Esophagus (tissue), 2 donors: ENCODE measurements at regions not wholly inside any gene's neighbourhood (a gene's known extent, or its start where the extent isn't known, plus 50 kb on each side); places are given as distances from the start of the nearest gene placed in this dataset.
"Not testable (repeated sequence)": the region's sequence is repeated elsewhere in the genome, so short reads cannot be mapped to it uniquely, and the experiment has no call there.

Experiments used
- H3K27ac ChIP-seq, 2 donors: one replicate each; pipeline ENCODE4 v1.5.1; 2013; ENCODE audit warnings: low read depth in 2 of 2, mild to moderate bottlenecking in 2 of 2, inconsistent platforms in 1 of 2, low read length in 1 of 2, moderate library complexity in 1 of 2
- H3K27me3 ChIP-seq, 2 donors: one replicate each; pipeline ENCODE4 v1.6.1; 2013; ENCODE audit warnings: low read length in 2 of 2, control low read depth in 1 of 2, mild to moderate bottlenecking in 1 of 2; ENCODE audit not compliant: insufficient read depth in 2 of 2, control insufficient read depth in 1 of 2
- H3K36me3 ChIP-seq, 2 donors: one replicate each; pipeline ENCODE4 v1.6.1; 2013; ENCODE audit warnings: low read length in 1 of 2; ENCODE audit not compliant: control insufficient read depth in 2 of 2, insufficient read depth in 2 of 2
- H3K4me1 ChIP-seq, 2 donors: one replicate each; pipeline ENCODE4 v1.6.1; 2013; ENCODE audit warnings: low read length in 1 of 2; ENCODE audit not compliant: control insufficient read depth in 2 of 2, insufficient read depth in 2 of 2
- H3K4me3 ChIP-seq, 2 donors: one replicate each; pipeline ENCODE4 v1.5.1; 2013; ENCODE audit warnings: low read length in 2 of 2, mild to moderate bottlenecking in 2 of 2, low read depth in 1 of 2, moderate library complexity in 1 of 2
- H3K9me3 ChIP-seq, 2 donors: one replicate each; pipeline ENCODE4 v1.6.1; 2013; ENCODE audit warnings: mild to moderate bottlenecking in 2 of 2, low read depth in 1 of 2, low read length in 1 of 2, moderate library complexity in 1 of 2; ENCODE audit not compliant: control insufficient read depth in 2 of 2, insufficient read depth in 1 of 2
- WGBS, 2 donors: extraction: QIAGEN DNeasy Blood & Tissue Kit; methylation state at CpG; one replicate each; pipeline ENCODE4 v1.1.7; 2013; 5-methylcytosine and 5-hydroxymethylcytosine counted together
- donor health status: healthy with polysubstance abuse.
- donor health status: Bipolar disorder and iron deficiency.

DNA sequence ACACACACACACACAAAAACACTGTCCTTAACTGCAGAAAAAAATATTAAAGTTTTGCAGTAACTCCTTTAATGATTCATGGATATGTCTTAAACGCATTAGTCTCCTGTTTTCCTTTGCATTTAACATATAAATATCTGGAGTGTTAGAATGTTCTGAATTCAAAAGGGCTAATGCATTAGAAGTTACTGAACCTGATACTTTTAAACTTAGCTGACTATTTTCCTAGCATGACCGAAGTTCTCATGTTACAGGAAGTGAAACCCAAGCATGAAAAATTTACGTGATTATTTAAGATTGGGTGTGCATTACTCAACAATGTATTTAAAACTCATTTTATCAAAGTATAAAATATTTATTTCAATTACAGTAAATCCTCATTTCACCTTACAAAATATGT is 791.2 kb downstream of the FLRT2 start:
- Histone ChIP-seq H3K4me3 (no peak overlapping the region), H3K36me3 (no peaks in the 10 kb centered on the region), H3K27ac (no peak overlapping the region), H3K27me3 (no peaks in the 10 kb centered on the region), H3K4me1 (no peaks in the 10 kb centered on the region), H3K9me3 (no peaks in the 10 kb centered on the region)
- WGBS, 2 donors: 59 to 60% methylated on average over 3 of the region's 3 CpGs

DNA sequence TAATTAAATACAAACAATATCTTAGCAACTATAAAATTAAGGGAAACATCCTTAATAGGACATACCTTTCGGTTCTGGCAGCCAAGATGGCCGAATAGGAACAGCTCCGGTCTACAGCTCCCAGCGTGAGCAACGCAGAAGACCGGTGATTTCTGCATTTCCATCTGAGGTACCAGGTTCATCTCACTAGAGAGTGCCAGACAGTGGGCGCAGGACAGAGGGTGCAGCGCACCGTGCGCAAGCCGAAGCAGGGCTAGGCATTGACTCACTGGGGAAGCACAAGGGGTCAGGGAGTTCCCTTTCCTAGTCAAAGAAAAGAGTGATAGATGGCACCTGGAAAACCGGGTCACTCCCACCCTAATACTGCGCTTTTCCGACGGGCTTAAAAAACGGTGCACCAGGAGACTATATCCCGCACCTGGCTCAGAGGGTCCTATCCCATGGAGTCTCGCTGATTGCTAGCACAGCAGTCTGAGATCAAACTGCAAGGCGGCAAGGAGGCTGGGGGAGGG is 782.3 kb downstream of the FLRT2 start:
- H3K36me3 ChIP-seq, H3K27ac ChIP-seq: not testable (repeated sequence)

DNA sequence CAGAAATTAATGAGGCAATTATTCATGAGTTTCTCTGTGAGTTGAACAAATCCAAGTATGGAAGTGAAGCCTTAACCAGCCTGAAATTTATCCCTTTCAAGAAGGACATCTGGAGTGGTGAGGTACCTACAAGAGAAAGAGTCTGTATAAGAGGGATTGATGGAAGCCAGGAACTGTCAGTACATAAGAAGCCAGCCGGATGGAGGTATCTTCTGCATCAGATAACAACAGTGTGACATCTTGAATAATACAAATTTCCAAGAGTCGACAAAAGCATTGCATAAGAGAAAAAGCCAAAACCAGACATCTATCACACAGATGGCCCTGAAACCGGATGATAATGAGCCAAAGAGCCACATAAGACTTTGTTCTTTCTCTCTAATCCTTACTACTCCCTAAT is 781.2 kb downstream of the FLRT2 start:
- Histone ChIP-seq H3K4me3 (no peak overlapping the region), H3K36me3 (no peaks in the 10 kb centered on the region), H3K9me3 (no peaks in the 10 kb centered on the region), H3K27me3 (no peaks in the 10 kb centered on the region), H3K27ac (no peak overlapping the region), H3K4me1 (no peaks in the 10 kb centered on the region)
- 81 to 85% methylated on average over 3 of the region's 3 CpGs for WGBS, 2 donors

More for the DNA sequence above, 782.3 kb downstream of the FLRT2 start:
- not testable (repeated sequence) for H3K27me3 ChIP-seq, H3K4me3 ChIP-seq, H3K4me1 ChIP-seq, H3K9me3 ChIP-seq
- 94 to 95% methylated on average over 19 of the region's 19 CpGs for WGBS, 2 donors

DNA sequence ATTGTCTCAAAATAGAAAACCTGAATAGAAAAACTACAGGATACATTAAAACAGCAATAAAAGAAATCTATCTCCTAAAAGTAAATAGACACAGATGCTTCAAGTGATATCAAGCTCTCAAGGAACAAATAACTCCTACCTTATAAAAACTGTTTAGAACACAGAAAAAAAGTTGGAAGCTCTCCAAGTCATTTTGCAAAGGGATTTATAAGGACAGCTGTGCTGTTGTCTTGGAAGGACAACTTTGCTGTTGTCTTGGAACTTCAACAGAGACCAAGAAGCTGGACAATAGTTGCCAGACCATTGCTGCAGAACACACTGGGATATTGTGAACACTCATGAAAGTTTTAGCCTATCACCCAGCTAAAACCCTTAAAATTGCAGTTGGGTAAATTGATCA is 780.7 kb downstream of the FLRT2 start:
- Histone ChIP-seq H3K4me1 (no peaks in the 10 kb centered on the region), H3K36me3 (no peaks in the 10 kb centered on the region), H3K27ac (no peak overlapping the region), H3K9me3 (no peaks in the 10 kb centered on the region), H3K4me3 (no peak overlapping the region), H3K27me3 (no peaks in the 10 kb centered on the region)

DNA sequence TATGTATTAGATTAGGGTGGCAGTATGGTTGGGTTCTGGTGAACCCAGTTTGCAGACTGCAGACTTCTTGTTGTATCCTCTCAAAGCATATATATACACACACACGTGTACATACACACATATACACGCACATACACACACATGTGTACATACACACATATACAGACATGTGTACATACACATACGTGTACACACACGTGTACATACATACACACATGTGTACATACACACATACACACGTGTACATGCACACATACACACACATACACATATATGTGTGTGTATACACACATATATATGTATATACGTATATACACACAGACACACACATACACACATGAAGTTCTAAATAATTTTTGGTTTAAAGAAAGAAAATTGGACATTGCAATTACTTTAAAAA is 780.2 kb downstream of the FLRT2 start:
- H3K9me3 ChIP-seq: no peaks in the 10 kb centered on the region
- H3K4me3 ChIP-seq: no peak overlapping the region
- WGBS, 2 donors: 79 to 84% methylated on average over 6 of the region's 6 CpGs
- no peak overlapping the region for H3K27ac ChIP-seq
- H3K4me1 ChIP-seq: no peaks in the 10 kb centered on the region
- H3K27me3 ChIP-seq: no peaks in the 10 kb centered on the region
- H3K36me3 ChIP-seq: no peaks in the 10 kb centered on the region

DNA sequence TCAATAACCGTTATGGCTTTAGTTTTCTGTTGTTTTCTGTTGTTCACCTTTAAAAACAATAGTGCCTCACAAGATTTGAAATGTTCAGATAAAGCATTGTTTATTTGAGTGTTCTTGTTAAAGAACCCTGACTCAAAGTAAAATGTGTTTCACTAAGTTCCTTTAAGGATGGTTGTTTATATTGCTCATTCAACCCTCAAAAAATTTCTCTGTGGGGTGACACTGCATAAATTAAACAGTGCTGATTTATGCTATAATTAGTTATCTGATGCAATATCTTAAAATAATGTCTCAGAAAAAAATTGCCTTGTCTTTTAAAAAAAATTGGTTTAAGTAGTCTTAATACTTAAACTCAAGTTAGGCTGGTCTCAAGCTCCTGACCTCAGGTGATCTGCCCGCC is 775.1 kb downstream of the FLRT2 start:
- Histone ChIP-seq H3K9me3 (no peaks in the 10 kb centered on the region), H3K4me3 (no peak overlapping the region), H3K4me1 (no peaks in the 10 kb centered on the region), H3K27ac (no peak overlapping the region), H3K27me3 (no peaks in the 10 kb centered on the region), H3K36me3 (no peaks in the 10 kb centered on the region)
- WGBS, 2 donors: 76 to 86% methylated on average over 2 of the region's 2 CpGs

DNA sequence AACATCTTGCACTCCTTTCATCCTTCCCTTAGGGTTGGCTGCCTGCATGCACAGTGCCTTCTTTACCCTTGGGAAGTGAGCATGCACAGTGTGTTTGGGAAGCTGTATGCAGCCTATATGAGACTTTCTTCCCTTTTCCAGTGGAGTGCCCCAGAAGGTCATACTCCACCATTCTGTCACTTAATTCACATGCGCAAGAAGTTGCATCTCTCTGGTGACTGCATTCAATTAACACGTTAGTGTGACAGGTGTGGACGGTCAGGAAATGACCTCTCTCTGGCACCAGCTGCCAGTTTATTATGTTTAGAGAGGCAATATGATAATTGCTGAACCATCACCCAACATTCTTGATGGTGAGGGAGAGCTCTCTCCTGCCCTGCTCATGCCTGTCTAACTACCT is 770.0 kb downstream of the FLRT2 start:
- Histone ChIP-seq H3K4me3 (no peak overlapping the region), H3K4me1 (no peaks in the 10 kb centered on the region), H3K9me3 (no peaks in the 10 kb centered on the region), H3K27ac (no peak overlapping the region), H3K36me3 (no peaks in the 10 kb centered on the region), H3K27me3 (no peaks in the 10 kb centered on the region)
- 73 to 85% methylated on average over 3 of the region's 3 CpGs for WGBS, 2 donors

DNA sequence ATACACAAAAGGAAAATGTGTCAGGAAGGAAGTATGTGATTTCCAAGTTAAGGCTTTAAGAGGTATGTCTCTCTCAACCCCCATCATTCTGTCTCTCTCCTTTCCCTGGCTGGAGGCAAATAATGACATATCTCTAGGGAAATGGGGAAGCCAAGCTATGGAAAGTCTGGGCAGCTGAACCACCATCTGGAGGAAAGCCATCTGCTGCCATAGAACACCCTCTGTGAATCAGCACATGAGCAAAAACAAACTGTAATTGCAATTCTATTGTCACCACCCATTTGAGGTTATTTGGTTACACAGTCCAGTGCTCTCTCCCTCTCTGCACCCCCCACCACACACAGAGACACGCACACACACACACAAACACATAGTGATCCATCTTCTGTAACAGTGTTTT is 766.2 kb downstream of the FLRT2 start:
- Histone ChIP-seq H3K4me1 (no peaks in the 10 kb centered on the region), H3K9me3 (no peaks in the 10 kb centered on the region), H3K27ac (no peak overlapping the region), H3K36me3 (no peaks in the 10 kb centered on the region), H3K27me3 (no peaks in the 10 kb centered on the region), H3K4me3 (no peak overlapping the region)
- 74 to 87% methylated on average over 1 of the region's 1 CpG for WGBS, 2 donors

DNA sequence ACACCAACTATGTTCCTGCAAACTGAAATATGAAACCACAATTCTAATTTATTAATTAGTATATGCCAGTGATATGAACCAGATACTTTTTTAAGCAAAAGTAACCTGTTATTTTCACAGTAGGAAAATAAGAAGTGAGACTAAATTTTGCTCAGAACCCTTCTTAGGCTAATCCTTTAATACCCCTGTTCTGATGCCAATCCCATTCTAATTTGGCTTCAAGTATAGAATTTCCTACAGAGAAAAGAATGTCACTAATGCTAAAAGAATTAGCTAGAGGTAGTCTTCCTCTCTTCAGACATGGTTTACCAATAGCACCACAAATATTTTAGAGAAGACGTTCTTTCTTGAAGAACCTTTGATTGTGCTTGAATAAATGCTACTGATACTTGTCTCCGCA is 758.4 kb downstream of the FLRT2 start:
- Histone ChIP-seq H3K27me3 (no peaks in the 10 kb centered on the region), H3K9me3 (no peaks in the 10 kb centered on the region), H3K36me3 (no peaks in the 10 kb centered on the region), H3K4me1 (no peaks in the 10 kb centered on the region), H3K27ac (no peak overlapping the region), H3K4me3 (no peak overlapping the region)
- WGBS, 2 donors: 88% methylated on average over 2 of the region's 2 CpGs

DNA sequence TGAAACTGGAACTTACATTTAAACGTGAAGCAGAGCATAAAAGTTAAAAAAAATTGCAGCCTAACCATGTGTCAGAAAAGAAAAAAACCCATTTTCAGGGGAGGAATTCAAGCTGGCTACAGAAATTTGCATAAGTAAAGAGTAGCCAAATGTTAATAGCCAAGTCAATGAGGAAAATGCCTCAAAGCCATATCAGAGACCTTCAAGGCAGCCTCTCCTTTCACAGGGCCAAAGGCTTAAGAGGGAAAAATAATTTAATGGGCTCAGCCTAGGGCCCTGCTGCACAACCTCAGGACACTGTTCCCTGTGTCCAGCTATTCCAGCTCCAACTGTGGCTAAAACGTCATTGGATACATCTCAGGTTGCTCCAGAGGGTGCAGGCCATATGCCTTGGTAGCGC is 749.5 kb downstream of the FLRT2 start:
- WGBS, 2 donors: 69 to 73% methylated on average over 3 of the region's 3 CpGs

More for the DNA sequence above, 749.5 kb downstream of the FLRT2 start:
- no peaks in the 10 kb centered on the region for H3K36me3 ChIP-seq
- H3K4me3 ChIP-seq: no peak overlapping the region
- no peak overlapping the region for H3K27ac ChIP-seq
- H3K27me3 ChIP-seq: no peaks in the 10 kb centered on the region
- H3K4me1 ChIP-seq: no peaks in the 10 kb centered on the region
- no peaks in the 10 kb centered on the region for H3K9me3 ChIP-seq
